A673 (cell line): ENCODE measurements at regions not wholly inside any gene's neighbourhood (a gene's known extent, or its start where the extent isn't known, plus 50 kb on each side); places are given as distances from the start of the nearest gene placed in this dataset.

Source experiments
- BruUV-seq: library from RNA; stranded (reverse); fragments of 400-500 nt; replicated peaks from 2 replicates; lab custom pipeline; 2021; lab: Mats Ljungman, UMichigan
- CTCF ChIA-PET: fragments of 300-600 bp; sonication (Branson Sonifier 250); formaldehyde crosslinking; loops from one replicate; lab custom pipeline; 2022; ENCODE audit warnings: antibody characterized with exemption; lab: Charles Lee
- POLR2A ChIA-PET: fragments of 300-600 bp; sonication (Branson Sonifier 250); formaldehyde crosslinking; loops from one replicate; lab custom pipeline; 2022; ENCODE audit warnings: antibody characterized with exemption; ENCODE audit not compliant: low non-redundant PET; lab: Charles Lee
- DNase-seq: peaks from one replicate; pipeline ENCODE4 v3.0.0-alpha.2; 2015; ENCODE audit warnings: low spot score
- H3K27ac ChIP-seq: fragments of 200-600 bp; sonication (generic); 2 replicates; pipeline ENCODE4 v1.5.1; 2016; ENCODE audit warnings: mixed run types, low read depth, mild to moderate bottlenecking, mixed read lengths, antibody characterized with exemption, low read length; ENCODE audit not compliant: poor library complexity, severe bottlenecking
- H3K27me3 ChIP-seq: fragments of 200-600 bp; sonication (generic); replicated peaks from 2 replicates; pipeline ENCODE4 v1.6.1; 2017; ENCODE audit warnings: mixed run types, low read depth, mild to moderate bottlenecking, mixed read lengths, antibody characterized with exemption, low read length; ENCODE audit not compliant: insufficient read depth, poor library complexity
- H3K36me3 ChIP-seq: fragments of 200-600 bp; sonication (generic); 2 replicates; pipeline ENCODE4 v1.6.1; 2016; ENCODE audit warnings: mixed run types, mild to moderate bottlenecking, mixed read lengths, antibody characterized with exemption, low read length; ENCODE audit not compliant: insufficient read depth, poor library complexity, severe bottlenecking
- H3K4me1 ChIP-seq: fragments of 200-600 bp; sonication (generic); 2 replicates; pipeline ENCODE4 v1.6.1; 2017; ENCODE audit warnings: mixed run types, mild to moderate bottlenecking, mixed read lengths, antibody characterized with exemption, low read length; ENCODE audit not compliant: insufficient read depth, poor library complexity, severe bottlenecking
- H3K4me3 ChIP-seq: fragments of 200-600 bp; sonication (generic); 2 replicates; pipeline ENCODE4 v1.5.1; 2016; ENCODE audit warnings: low read depth, mixed run types, mild to moderate bottlenecking, mixed read lengths, low read length; ENCODE audit not compliant: poor library complexity, severe bottlenecking
- H3K9me3 ChIP-seq: fragments of 200-600 bp; sonication (generic); 2 replicates; pipeline ENCODE4 v1.6.1; 2016; ENCODE audit warnings: mixed run types, low read depth, mild to moderate bottlenecking, mixed read lengths, antibody characterized with exemption, low read length; ENCODE audit not compliant: poor library complexity, severe bottlenecking
- CTCF ChIP-seq: fragments of 300-800, 200-600 bp; sonication (generic); conservative IDR thresholded peaks from 2 replicates; pipeline ENCODE4 v1.5.1; 2017; ENCODE audit warnings: low read depth, mild to moderate bottlenecking, antibody characterized with exemption, low read length, moderate library complexity, mixed read lengths
- EZH2 ChIP-seq: fragments of 200-600 bp; sonication (generic); IDR thresholded peaks from 2 replicates; pipeline ENCODE4 v1.6.1; 2017; ENCODE audit warnings: borderline replicate concordance, low read depth, mild to moderate bottlenecking, mixed read lengths, antibody characterized with exemption, low read length; ENCODE audit not compliant: poor library complexity, severe bottlenecking
- intact Hi-C: fragments of 100-400 bp; cut with micrococcal nuclease; formaldehyde crosslinking; loops from one replicate; pipeline ENCODE4 v1.10.0; 2022; ENCODE audit not compliant: unreplicated experiment

DNA sequence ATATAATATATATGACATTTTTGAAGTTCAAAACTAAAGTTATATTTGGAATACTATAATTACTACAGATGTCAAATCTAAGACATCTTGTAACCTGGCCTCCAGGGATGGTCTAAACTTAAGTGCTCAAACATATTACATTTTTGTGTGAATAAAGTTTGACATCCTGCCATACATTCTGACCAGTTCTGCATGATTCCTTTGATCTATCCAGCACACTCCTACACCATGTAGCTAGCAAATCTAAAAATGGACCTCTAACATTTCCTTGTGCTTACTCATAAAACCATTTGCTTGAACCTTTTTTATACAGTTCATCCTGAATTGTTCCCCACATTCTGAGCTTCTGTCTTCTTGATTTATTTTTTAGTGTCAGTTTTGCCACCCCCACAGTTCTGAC is 294.3 kb upstream of the ZNF804A start:
- Histone ChIP-seq H3K27me3 (no peaks in the 10 kb centered on the region), H3K27ac (no peak overlapping the region), H3K4me3 (no peak overlapping the region), H3K9me3 (no peaks in the 10 kb centered on the region), H3K36me3 (no peaks in the 10 kb centered on the region), H3K4me1 (no peaks in the 10 kb centered on the region)
- no peak for DNase-seq
- TF ChIP-seq EZH2 (no peak), CTCF (no peak)
- POLR2A ChIA-PET = no interaction called here
- no TSS peak for BruUV-seq
- intact Hi-C loops = no loop called here
- CTCF ChIA-PET = no interaction called here

DNA sequence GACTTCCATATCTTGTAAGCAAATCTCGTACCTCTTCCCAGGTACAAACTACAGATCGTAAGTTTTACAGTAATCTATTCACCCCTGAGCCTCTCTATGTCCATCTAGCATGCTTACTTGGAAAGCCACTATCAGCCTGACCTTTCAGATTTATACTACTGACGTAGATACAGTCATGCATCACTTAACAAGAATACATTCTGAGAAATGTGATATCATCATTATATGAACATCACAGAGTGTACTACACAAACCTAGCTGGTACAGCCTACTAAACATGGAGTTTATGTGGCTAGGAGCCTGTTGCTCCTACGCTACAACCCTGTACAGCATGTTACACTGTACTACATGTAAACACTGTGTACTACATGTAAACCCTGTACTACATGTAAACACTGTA is 293.2 kb upstream of the ZNF804A start:
- Histone ChIP-seq H3K4me1 (no peaks in the 10 kb centered on the region), H3K27ac (no peak overlapping the region), H3K9me3 (no peaks in the 10 kb centered on the region), H3K27me3 (no peaks in the 10 kb centered on the region), H3K36me3 (no peaks in the 10 kb centered on the region), H3K4me3 (no peak overlapping the region)
- DNase-seq = no peak
- intact Hi-C loops = no loop called here
- no TSS peak for BruUV-seq
- TF ChIP-seq EZH2 (no peak), CTCF (no peak)
- POLR2A ChIA-PET = no interaction called here
- CTCF ChIA-PET = no interaction called here

DNA sequence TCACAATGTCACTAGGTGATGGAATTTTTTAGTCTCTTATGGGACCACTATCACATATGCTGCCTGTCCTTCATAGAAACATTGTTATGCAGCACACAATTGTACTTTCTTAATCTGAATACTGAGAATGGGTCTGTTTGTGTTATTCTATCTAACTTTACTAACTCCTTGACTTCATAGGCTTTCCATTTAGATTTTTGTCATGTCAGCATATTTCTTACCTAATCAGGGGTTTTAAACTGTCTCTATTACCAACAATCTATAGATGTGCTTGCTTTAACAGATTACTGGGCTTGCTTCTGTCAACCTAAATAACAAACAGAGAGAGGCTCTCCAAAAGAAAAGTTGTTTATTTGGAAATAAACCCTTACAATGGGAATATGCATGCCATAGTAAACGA is 289.6 kb upstream of the ZNF804A start:
- ChIA-PET CTCF (no interaction called here), POLR2A (no interaction called here)
- Histone ChIP-seq H3K4me1 (no peaks in the 10 kb centered on the region), H3K4me3 (no peak overlapping the region), H3K27me3 (no peaks in the 10 kb centered on the region), H3K36me3 (no peaks in the 10 kb centered on the region), H3K27ac (no peak overlapping the region), H3K9me3 (no peaks in the 10 kb centered on the region)
- no TSS peak for BruUV-seq
- DNase-seq = no peak
- intact Hi-C loops = no loop called here
- no peak for TF ChIP-seq EZH2
- TF ChIP-seq CTCF = no peak
